Neuronal stem cell (in vitro differentiated cells): ENCODE measurements at regions not wholly inside any gene's neighbourhood (a gene's known extent, or its start where the extent isn't known, plus 50 kb on each side); places are given as distances from the start of the nearest gene placed in this dataset.

Source experiments
- DNase-seq: peaks from one replicate; pipeline ENCODE4 v3.0.0-alpha.2; 2013; ENCODE audit warnings: low spot score
- H2AFZ ChIP-seq: one replicate; pipeline ENCODE4 v1.6.1; 2013; ENCODE audit warnings: mild to moderate bottlenecking, low read length, inconsistent platforms
- H2AK5ac ChIP-seq: 2 replicates; pipeline ENCODE4 v1.6.1; 2013; ENCODE audit warnings: low read depth, mild to moderate bottlenecking, inconsistent platforms, low read length, moderate library complexity, mixed read lengths
- H2BK120ac ChIP-seq: 2 replicates; pipeline ENCODE4 v1.6.1; 2013; ENCODE audit warnings: low read depth, mild to moderate bottlenecking, inconsistent platforms, low read length, moderate library complexity, mixed read lengths
- H2BK12ac ChIP-seq: one replicate; pipeline ENCODE4 v1.6.1; 2013; ENCODE audit warnings: low read length, inconsistent platforms
- H2BK15ac ChIP-seq: 2 replicates; pipeline ENCODE4 v1.6.1; 2013; ENCODE audit warnings: mild to moderate bottlenecking, low read length, inconsistent platforms, mixed read lengths
- H2BK5ac ChIP-seq: one replicate; pipeline ENCODE4 v1.6.1; 2013; ENCODE audit warnings: inconsistent platforms, mild to moderate bottlenecking, low read length, moderate library complexity
- H3K14ac ChIP-seq: one replicate; pipeline ENCODE4 v1.6.1; 2013; ENCODE audit warnings: low read length, inconsistent platforms
- H3K18ac ChIP-seq: 2 replicates; pipeline ENCODE4 v1.6.1; 2013; ENCODE audit warnings: low read length, inconsistent platforms
- H3K23ac ChIP-seq: 2 replicates; pipeline ENCODE4 v1.6.1; 2013; ENCODE audit warnings: low read depth, mild to moderate bottlenecking, mixed read lengths, low read length, inconsistent platforms; ENCODE audit not compliant: poor library complexity
- H3K27ac ChIP-seq: replicated peaks from 3 replicates; pipeline ENCODE4 v1.5.1; 2013; ENCODE audit warnings: low read length, inconsistent platforms
- H3K27me3 ChIP-seq, 3 experiments: 2 replicates each; pipeline ENCODE4 v1.6.1; 2013; ENCODE audit warnings: low read length in 3 of 3, mild to moderate bottlenecking in 2 of 3, inconsistent platforms in 1 of 3, low read depth in 1 of 3, mixed read lengths in 1 of 3, moderate library complexity in 1 of 3; ENCODE audit not compliant: control insufficient read depth in 3 of 3, insufficient read depth in 3 of 3
- H3K36me3 ChIP-seq, 2 donors: replicated peaks in 1 of 2; 2 replicates each; pipeline ENCODE4 v1.6.1; 2013; ENCODE audit warnings: low read length in 2 of 2; ENCODE audit not compliant: control insufficient read depth in 2 of 2, insufficient read depth in 2 of 2
- H3K4ac ChIP-seq: 2 replicates; pipeline ENCODE4 v1.6.1; 2013; ENCODE audit warnings: inconsistent platforms, mild to moderate bottlenecking, low read length, moderate library complexity
- H3K4me1 ChIP-seq, 2 donors: 1 replicate in 1 of 2; 2 replicates in 1 of 2; pipeline ENCODE4 v1.6.1; 2013; ENCODE audit warnings: low read length in 2 of 2, low read depth in 1 of 2; ENCODE audit not compliant: control insufficient read depth in 2 of 2, insufficient read depth in 1 of 2
- H3K4me2 ChIP-seq: one replicate; pipeline ENCODE4 v1.6.1; 2013; ENCODE audit warnings: mild to moderate bottlenecking, low read length, inconsistent platforms; ENCODE audit not compliant: insufficient read depth, poor library complexity, severe bottlenecking
- H3K4me3 ChIP-seq, 2 donors: 2 replicates each; pipeline ENCODE4 v1.5.1; 2013; ENCODE audit warnings: low read length in 2 of 2, mild to moderate bottlenecking in 2 of 2, inconsistent platforms in 1 of 2, moderate library complexity in 1 of 2
- H3K79me1 ChIP-seq: one replicate; pipeline ENCODE4 v1.6.1; 2013; ENCODE audit warnings: low read depth, mild to moderate bottlenecking, inconsistent platforms, low read length, moderate library complexity
- H3K9ac ChIP-seq: one replicate; pipeline ENCODE4 v1.6.1; 2013; ENCODE audit warnings: mild to moderate bottlenecking, low read depth, low read length, inconsistent platforms; ENCODE audit not compliant: poor library complexity
- H3K9me3 ChIP-seq, 2 donors: replicated peaks in 1 of 2; 2 replicates each; pipeline versions ENCODE3 to v1.6.1; 2013; ENCODE audit warnings: low read length in 2 of 2, mild to moderate bottlenecking in 2 of 2, inconsistent platforms in 1 of 2, low read depth in 1 of 2, mixed read lengths in 1 of 2, moderate library complexity in 1 of 2; ENCODE audit not compliant: control insufficient read depth in 2 of 2, insufficient read depth in 1 of 2
- H4K8ac ChIP-seq: one replicate; pipeline ENCODE4 v1.6.1; 2013; ENCODE audit warnings: low read depth, mild to moderate bottlenecking, inconsistent platforms, low read length, moderate library complexity
- H4K91ac ChIP-seq: one replicate; pipeline ENCODE4 v1.6.1; 2013; ENCODE audit warnings: low read length, low read depth, mild to moderate bottlenecking, inconsistent platforms; ENCODE audit not compliant: poor library complexity
- WGBS, 2 donors: extraction: QIAGEN DNeasy Blood & Tissue Kit; methylation state at CpG; one replicate each; pipeline ENCODE4 v1.1.7; 2013; ENCODE audit warnings: missing lambda C conversion rate in 2 of 2, mixed read lengths in 1 of 2; ENCODE audit not compliant: insufficient read length in 2 of 2, insufficient replicate concordance in 1 of 2; ENCODE audit errors: extremely low coverage in 2 of 2; 5-methylcytosine and 5-hydroxymethylcytosine counted together

GRCh38 chr5:124302533-124302932, 443.9 kb downstream of the ZNF608 start:
- no peak overlapping the region for H3K27ac ChIP-seq
- DNase-seq: no peak
- WGBS, 2 donors: no CpG with 5 or more reads among the region's 2 CpGs

GRCh38 chr5:124301850-124302249, 444.6 kb downstream of the ZNF608 start:
- no peak for DNase-seq
- Histone ChIP-seq H3K36me3 (no peaks in the 10 kb centered on the region), H2AK5ac (no peak overlapping the region), H2AFZ (peak overlapping the region; percentile 26), H2BK12ac (no peak overlapping the region), H4K91ac (no peak overlapping the region), H3K23ac (no peak overlapping the region), H2BK5ac (no peak overlapping the region), H2BK15ac (no peak overlapping the region), H3K9me3 (no peaks in the 10 kb centered on the region), H3K4me3 (no peak overlapping the region), H4K8ac (no peak overlapping the region), H3K4me2 (no peak overlapping the region), H2BK120ac (no peak overlapping the region), H3K27ac (no peak overlapping the region), H3K4ac (no peak overlapping the region), H3K9ac (no peak overlapping the region), H3K79me1 (no peaks in the 10 kb centered on the region), H3K27me3 (no peaks in the 10 kb centered on the region), H3K4me1 (no peaks in the 10 kb centered on the region), H3K18ac (no peak overlapping the region), H3K14ac (no peak overlapping the region)
- WGBS, 2 donors: no CpG with 5 or more reads among the region's 2 CpGs

More at GRCh38 chr5:124302533-124302932, 443.9 kb downstream of the ZNF608 start:
- H3K18ac ChIP-seq: no peak overlapping the region
- no peak overlapping the region for H4K91ac ChIP-seq
- H3K4me3 ChIP-seq: no peak overlapping the region
- H4K8ac ChIP-seq: no peak overlapping the region
- no peak overlapping the region for H3K4ac ChIP-seq
- no peak overlapping the region for H2BK120ac ChIP-seq
- no peaks in the 10 kb centered on the region for H3K4me1 ChIP-seq
- H2AFZ ChIP-seq: no peak overlapping the region
- H2AK5ac ChIP-seq: no peak overlapping the region
- H2BK15ac ChIP-seq: no peak overlapping the region
- no peaks in the 10 kb centered on the region for H3K36me3 ChIP-seq
- no peaks in the 10 kb centered on the region for H3K79me1 ChIP-seq
- no peak overlapping the region for H2BK5ac ChIP-seq
- no peak overlapping the region for H3K14ac ChIP-seq
- H3K9me3 ChIP-seq: no peaks in the 10 kb centered on the region
- no peak overlapping the region for H3K23ac ChIP-seq
- H3K27me3 ChIP-seq: no peaks in the 10 kb centered on the region
- no peak overlapping the region for H3K4me2 ChIP-seq
- H3K9ac ChIP-seq: no peak overlapping the region
- H2BK12ac ChIP-seq: no peak overlapping the region

GRCh38 chr5:124300815-124301621, 445.4 kb downstream of the ZNF608 start:
- no peaks in the 10 kb centered on the region for H3K27me3 ChIP-seq
- no peak overlapping the region for H2AFZ ChIP-seq
- no peak overlapping the region for H3K4me2 ChIP-seq
- no peak overlapping the region for H2BK120ac ChIP-seq
- no peaks in the 10 kb centered on the region for H3K9me3 ChIP-seq
- no peak overlapping the region for H3K4me3 ChIP-seq
- H3K36me3 ChIP-seq: no peaks in the 10 kb centered on the region
- no peak overlapping the region for H3K4ac ChIP-seq
- H3K79me1 ChIP-seq: no peaks in the 10 kb centered on the region
- DNase-seq: no peak
- no peak overlapping the region for H2BK15ac ChIP-seq
- H2BK12ac ChIP-seq: no peak overlapping the region
- H3K14ac ChIP-seq: no peak overlapping the region
- no peak overlapping the region for H3K18ac ChIP-seq
- H3K27ac ChIP-seq: no peak overlapping the region
- H3K4me1 ChIP-seq: no peaks in the 10 kb centered on the region
- no peak overlapping the region for H3K9ac ChIP-seq
- H4K91ac ChIP-seq: no peak overlapping the region
- no CpG with 5 or more reads among the region's 13 CpGs for WGBS, 2 donors
- H4K8ac ChIP-seq: no peak overlapping the region
- H2BK5ac ChIP-seq: no peak overlapping the region
- H3K23ac ChIP-seq: no peak overlapping the region
- no peak overlapping the region for H2AK5ac ChIP-seq

- H3K4ac ChIP-seq: no peak overlapping the region
- no peaks in the 10 kb centered on the region for H3K36me3 ChIP-seq
- H3K79me1 ChIP-seq: no peaks in the 10 kb centered on the region
- H3K23ac ChIP-seq: no peak overlapping the region
- no peak overlapping the region for H2AK5ac ChIP-seq
- no peak for DNase-seq
- H2AFZ ChIP-seq: peak overlapping the region; percentile 7
- H3K27me3 ChIP-seq: no peaks in the 10 kb centered on the region
- H3K9me3 ChIP-seq: no peaks in the 10 kb centered on the region
- H3K27ac ChIP-seq: no peak overlapping the region
- no peak overlapping the region for H2BK12ac ChIP-seq
- no CpG with 5 or more reads among the region's 3 CpGs for WGBS, 2 donors
- H3K4me1 ChIP-seq: no peaks in the 10 kb centered on the region
- no peak overlapping the region for H3K4me2 ChIP-seq
- no peak overlapping the region for H3K9ac ChIP-seq
- H2BK5ac ChIP-seq: no peak overlapping the region
- no peak overlapping the region for H2BK15ac ChIP-seq
- no peak overlapping the region for H4K91ac ChIP-seq
- H2BK120ac ChIP-seq: no peak overlapping the region
- no peak overlapping the region for H3K4me3 ChIP-seq
- H4K8ac ChIP-seq: no peak overlapping the region
- no peak overlapping the region for H3K14ac ChIP-seq
- H3K18ac ChIP-seq: no peak overlapping the region
These were observed 448.6 kb downstream of the ZNF608 start for GRCh38 chr5:124297826-124298225.
